Cardiac fibroblast (primary cell): ENCODE measurements at regions not wholly inside any gene's neighbourhood (a gene's known extent, or its start where the extent isn't known, plus 50 kb on each side); places are given as distances from the start of the nearest gene placed in this dataset.
"Not testable (repeated sequence)": the region's sequence is repeated elsewhere in the genome, so short reads cannot be mapped to it uniquely, and the experiment has no call there.

Source experiments
- DNase-seq, 2 donors: peaks; one replicate each; pipeline versions ENCODE4 v3.0.0 to v3.0.0-alpha.2; 2010; ENCODE audit warnings: low read depth in 2 of 2
- H3K4me3 ChIP-seq, 2 donors: replicated peaks in 1 of 2; 1 replicate in 1 of 2; 2 replicates in 1 of 2; pipeline ENCODE4 v1.5.1; 2011; ENCODE audit warnings: low read depth in 2 of 2, low read length in 2 of 2, mild to moderate bottlenecking in 2 of 2, moderate library complexity in 1 of 2
- TF ChIP-seq, protein P1 (sequence below): IDR thresholded peaks from one replicate; pipeline ENCODE4 v1.5.1; 2011; ENCODE audit warnings: low read depth, mild to moderate bottlenecking, low read length, inconsistent platforms

DNA sequence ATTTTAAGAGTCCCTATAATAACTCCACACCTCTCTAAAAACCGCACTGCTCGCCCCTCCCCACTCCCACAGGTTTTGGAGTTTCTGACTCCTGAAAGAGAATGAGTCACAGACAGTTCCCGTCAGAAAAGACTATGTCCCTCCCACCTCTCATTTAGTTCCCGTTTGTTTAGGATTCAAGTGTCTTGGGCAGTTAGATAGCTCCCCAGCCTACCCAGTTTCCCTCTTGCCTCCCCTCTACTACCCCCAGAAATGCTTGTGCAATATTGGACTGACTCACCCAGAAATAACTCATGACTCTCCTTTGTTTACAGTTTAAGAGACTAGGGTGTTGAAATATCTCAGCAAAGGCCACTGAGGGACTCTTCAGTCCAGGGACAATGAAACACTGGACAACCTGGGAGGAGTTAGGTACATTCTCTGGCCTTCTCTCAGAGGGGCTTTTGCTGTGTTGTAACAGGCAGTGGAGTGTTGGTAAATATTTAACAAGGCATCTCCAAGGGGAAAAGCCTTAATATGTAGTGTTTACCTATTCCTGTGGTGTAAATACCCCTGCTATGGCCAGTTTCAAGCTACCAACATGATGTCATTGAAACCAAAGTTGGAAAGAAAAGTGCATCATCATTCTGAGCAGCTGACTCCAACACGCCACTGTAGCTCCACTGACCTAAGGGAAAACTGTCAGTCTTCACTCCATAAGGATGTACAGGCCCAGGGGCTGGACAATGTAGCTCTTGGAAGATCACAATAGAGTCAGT lies 96.1 kb upstream of the CHD2 start:
- DNase-seq, result peak; percentile 100
- H3K4me3 ChIP-seq, result no peak overlapping the region
- TF ChIP-seq, protein P1, sequence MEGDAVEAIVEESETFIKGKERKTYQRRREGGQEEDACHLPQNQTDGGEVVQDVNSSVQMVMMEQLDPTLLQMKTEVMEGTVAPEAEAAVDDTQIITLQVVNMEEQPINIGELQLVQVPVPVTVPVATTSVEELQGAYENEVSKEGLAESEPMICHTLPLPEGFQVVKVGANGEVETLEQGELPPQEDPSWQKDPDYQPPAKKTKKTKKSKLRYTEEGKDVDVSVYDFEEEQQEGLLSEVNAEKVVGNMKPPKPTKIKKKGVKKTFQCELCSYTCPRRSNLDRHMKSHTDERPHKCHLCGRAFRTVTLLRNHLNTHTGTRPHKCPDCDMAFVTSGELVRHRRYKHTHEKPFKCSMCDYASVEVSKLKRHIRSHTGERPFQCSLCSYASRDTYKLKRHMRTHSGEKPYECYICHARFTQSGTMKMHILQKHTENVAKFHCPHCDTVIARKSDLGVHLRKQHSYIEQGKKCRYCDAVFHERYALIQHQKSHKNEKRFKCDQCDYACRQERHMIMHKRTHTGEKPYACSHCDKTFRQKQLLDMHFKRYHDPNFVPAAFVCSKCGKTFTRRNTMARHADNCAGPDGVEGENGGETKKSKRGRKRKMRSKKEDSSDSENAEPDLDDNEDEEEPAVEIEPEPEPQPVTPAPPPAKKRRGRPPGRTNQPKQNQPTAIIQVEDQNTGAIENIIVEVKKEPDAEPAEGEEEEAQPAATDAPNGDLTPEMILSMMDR, result no peak

DNA sequence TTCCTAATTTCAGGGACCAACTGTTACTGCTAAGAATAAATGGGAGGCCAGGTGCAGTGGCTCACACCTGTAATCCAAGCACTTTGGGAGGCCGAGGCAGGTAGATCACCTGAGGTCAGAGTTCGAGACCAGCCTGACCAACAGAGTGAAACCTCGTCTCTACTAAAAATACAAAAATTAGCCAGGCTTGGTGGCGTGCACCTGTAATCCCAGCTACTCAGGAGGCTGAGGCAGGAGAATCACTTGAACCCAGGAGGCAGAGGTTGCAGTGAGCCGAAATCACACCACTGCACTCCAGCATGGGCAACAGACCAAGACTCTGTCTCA lies 95.6 kb upstream of the CHD2 start:
- H3K4me3 ChIP-seq, DNase-seq: not testable (repeated sequence)

DNA sequence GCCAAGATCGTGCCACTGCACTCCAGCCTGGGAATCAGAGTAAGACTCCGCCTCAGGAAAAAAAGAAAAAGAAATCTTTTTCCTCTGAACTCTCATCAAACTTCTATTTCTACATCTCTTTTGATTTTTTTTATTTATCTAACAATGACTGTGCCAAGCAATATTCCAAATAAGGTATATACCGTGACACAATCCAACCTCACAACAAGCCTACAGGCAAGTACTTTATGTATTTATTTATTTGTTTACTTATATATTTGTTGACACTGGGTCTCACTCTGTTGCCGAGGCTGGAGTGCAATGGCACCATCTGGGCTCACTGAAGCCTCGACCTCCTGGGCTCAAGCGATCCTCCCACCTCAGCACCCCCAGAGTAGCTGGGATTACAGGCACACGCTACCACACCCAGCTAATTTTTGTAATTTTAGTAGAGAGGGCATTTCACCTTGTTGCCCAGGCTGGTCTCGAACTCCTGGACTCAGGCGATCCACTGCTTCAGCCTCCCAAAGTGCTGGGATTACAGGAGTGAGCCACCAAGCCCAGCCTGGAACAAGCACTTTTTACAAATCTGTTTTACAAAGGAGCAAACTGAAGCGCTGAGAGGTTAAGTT lies 94.9 kb upstream of the CHD2 start:
- TF ChIP-seq, protein P1, result no peak

DNA sequence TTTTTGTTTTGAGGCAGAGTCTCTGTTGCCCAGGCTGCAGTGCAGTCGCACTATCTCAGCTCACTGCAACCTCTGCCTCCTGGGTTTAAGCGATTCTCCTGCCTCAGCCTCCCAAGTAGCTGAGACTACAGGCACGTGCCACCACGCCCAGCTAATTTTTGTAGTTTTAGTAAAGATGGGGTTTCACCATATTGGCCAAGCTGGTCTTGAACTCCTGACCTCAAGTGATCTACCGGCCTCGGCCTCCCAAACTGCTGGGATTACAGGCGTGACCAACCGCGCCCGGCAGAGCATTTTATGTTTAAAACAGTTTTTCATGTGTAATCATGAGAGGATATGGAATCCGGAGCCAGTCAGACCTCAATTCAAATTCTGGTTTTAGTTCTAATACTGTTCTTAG lies 94.0 kb upstream of the CHD2 start:
- not testable (repeated sequence) for DNase-seq, H3K4me3 ChIP-seq

More for the DNA sequence above, 94.9 kb upstream of the CHD2 start:
- DNase-seq, result peak in 1 of 2 donors; percentile 17
- no peak overlapping the region for H3K4me3 ChIP-seq

DNA sequence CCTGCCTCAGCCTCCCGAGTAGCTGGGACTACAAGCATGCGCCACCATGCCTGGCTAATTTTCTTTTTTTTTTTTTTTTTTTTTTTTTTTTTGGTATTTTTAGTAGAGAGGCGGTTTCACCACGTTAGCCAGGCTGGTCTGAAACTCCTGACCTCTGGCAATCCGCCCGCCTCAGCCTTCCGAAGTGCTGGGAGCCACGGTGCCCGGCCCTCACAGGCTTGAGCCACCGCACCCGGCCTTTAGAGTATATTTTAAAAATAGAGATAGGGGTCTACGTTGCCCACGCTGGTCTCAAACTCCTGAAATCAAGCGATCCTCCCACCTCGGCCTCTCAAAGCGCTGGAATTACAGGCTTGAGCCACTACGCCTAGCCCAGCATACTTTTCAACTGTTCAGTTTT lies 93.4 kb upstream of the CHD2 start:
- no peak overlapping the region for H3K4me3 ChIP-seq
- DNase-seq, result no peak
- TF ChIP-seq, protein P1, result no peak

DNA sequence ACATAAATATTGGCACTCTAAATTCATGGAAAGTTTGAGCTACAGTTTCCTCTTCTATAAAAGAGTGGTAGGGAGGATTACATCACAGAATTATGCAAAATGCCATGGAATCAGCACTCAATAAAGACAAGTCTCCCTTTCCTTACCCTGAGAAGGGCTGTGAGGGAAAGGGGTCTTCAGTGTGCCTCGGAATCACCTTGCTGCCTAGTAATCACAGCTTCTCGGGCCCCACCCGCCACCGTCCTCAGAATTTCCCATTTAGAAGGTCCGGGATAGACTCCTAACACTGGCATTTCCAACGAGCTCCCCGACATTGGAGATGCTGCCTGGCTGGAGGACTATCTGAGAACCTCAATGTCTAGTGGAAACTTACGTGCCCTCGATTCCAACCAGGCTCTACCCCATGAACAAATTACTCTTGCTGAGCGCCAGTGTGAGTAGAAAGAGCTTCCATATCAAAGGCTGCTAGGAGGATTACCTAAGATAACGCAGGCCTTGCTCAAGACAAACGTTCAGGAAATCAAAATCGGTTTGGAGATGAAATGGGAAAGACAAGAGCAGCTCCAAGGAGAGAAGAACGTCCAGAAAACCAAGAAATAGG lies 92.1 kb upstream of the CHD2 start:
- DNase-seq, result peak; percentile 25 to 34
- TF ChIP-seq, protein P1, result no peak
- H3K4me3 ChIP-seq, result no peak overlapping the region

DNA sequence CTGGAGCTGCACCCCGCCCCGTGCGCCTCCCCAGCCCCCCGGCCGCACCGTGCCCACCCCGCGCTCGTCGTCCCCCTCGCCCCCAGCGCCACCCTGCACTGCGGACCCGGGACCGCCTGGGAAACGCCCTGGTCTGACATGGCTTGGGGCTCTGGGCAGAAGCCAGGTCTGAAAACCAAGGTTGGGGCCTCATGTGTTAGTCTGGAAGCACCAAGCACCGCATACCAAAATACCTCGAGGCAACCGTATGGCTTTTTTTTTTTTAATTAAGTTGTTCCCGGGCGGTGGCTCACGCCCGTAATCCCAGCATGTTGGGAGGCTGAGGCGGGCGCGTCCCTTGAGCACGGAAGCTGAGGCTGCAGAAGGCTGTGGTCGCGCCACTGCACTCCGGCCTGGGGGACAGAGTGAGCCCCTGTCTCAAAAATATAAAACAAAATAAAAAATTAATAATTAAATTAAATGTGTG lies 91.5 kb upstream of the CHD2 start:
- DNase-seq, result peak in 1 of 2 donors; percentile 76
- TF ChIP-seq, protein P1, result no peak
- peak overlapping the region in 1 of 2 donors; percentile 30 for H3K4me3 ChIP-seq
